Mucosa of descending colon (tissue), 3 donors: ENCODE measurements at regions not wholly inside any gene's neighbourhood (a gene's known extent, or its start where the extent isn't known, plus 50 kb on each side); places are given as distances from the start of the nearest gene placed in this dataset.

Source experiments
- ATAC-seq: fragments of 200-7000 bp; cut with Tn5 transposase; one replicate; pipeline ENCODE4 v1.9.1; 2020; ENCODE audit warnings: mild to moderate bottlenecking, moderate library complexity
- DNase-seq, 3 donors: peaks; one replicate each; pipeline ENCODE4 v3.0.0-alpha.2; 2020
- H3K36me3 ChIP-seq: fragments of 200-600 bp; one replicate; pipeline ENCODE4 v1.8.0; 2021; ENCODE audit warnings: low read depth, mild to moderate bottlenecking
- H3K4me1 ChIP-seq: fragments of 200-600 bp; one replicate; pipeline ENCODE4 v1.8.0; 2021; ENCODE audit warnings: low read depth, mild to moderate bottlenecking
- H3K4me3 ChIP-seq: fragments of 200-600 bp; one replicate; pipeline ENCODE4 v1.8.0; 2021; ENCODE audit warnings: mild to moderate bottlenecking
- H3K9me3 ChIP-seq: fragments of 200-600 bp; one replicate; pipeline ENCODE4 v1.8.0; 2021; ENCODE audit warnings: mild to moderate bottlenecking
- intact Hi-C, 2 donors: fragments of 100-400 bp; cut with DNase I in 1 of 2; cut with micrococcal nuclease in 1 of 2; formaldehyde crosslinking; loops; one replicate each; pipeline versions ENCODE4 v1.11.0 to v1.11.1; 2022; cut with DNase I, micrococcal nuclease
- TF ChIP-seq, protein P1 (sequence below): fragments of 200-600 bp; IDR thresholded peaks from one replicate; pipeline ENCODE4 v1.8.0; 2022; ENCODE audit warnings: antibody characterized with exemption, mild to moderate bottlenecking
- donor health status: DM: no; HTN: no; CAD: no; lungs with moderate emphysema.
- donor health status: DM: no; HTN: no; CAD: no.
- donor health status: DM: no; HTN: yes; CAD: no.

DNA sequence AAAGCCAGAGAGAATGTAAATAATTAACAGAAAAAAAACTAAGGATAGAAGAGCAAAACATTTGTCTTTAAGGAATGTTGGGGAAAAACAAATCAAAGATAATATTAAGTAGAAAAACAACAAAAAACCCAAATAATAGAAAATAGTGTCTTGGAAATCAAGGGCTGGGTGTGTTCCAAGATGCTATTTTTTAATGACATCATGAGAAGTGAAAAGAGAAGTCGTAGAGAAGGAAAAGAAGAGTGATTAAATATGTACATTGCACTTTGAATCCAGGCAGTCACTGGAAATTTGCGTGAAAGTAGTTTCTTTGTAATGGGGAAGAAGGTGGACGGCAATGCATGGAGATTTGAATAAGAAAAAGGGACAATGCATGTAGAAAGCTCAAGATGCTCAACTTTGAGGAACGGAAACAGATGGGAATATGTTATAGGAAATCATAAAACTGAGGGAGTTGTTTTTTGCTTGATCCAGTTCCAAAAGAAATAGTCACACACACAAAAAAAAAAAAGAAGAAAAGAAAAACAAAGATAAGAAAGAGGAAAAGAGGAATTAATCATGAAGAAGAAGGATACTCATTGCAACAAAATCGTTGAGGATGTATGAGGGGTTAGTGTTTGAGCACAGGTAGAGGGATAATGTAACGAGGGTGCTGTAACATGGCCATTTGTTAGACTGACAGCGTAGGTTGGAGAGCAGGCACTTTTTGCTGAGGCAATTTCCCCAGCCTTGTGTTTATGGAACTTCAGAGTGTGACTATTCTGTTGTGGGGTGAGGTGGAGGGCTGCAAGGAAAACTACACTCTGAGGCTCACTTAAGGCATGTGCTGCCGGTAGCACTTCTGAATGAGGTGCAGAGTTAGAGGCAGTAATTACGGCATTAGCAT is 184.1 kb downstream of the CALCRL start:
- TF ChIP-seq, protein P1, sequence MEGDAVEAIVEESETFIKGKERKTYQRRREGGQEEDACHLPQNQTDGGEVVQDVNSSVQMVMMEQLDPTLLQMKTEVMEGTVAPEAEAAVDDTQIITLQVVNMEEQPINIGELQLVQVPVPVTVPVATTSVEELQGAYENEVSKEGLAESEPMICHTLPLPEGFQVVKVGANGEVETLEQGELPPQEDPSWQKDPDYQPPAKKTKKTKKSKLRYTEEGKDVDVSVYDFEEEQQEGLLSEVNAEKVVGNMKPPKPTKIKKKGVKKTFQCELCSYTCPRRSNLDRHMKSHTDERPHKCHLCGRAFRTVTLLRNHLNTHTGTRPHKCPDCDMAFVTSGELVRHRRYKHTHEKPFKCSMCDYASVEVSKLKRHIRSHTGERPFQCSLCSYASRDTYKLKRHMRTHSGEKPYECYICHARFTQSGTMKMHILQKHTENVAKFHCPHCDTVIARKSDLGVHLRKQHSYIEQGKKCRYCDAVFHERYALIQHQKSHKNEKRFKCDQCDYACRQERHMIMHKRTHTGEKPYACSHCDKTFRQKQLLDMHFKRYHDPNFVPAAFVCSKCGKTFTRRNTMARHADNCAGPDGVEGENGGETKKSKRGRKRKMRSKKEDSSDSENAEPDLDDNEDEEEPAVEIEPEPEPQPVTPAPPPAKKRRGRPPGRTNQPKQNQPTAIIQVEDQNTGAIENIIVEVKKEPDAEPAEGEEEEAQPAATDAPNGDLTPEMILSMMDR, result no peak
- no peaks in the 10 kb centered on the region for H3K36me3 ChIP-seq
- H3K4me1 ChIP-seq, result no peaks in the 10 kb centered on the region
- H3K9me3 ChIP-seq, result no peaks in the 10 kb centered on the region
- ATAC-seq (no peak), DNase-seq (no peak)
- intact Hi-C loops, result no loop called here
- no peak overlapping the region for H3K4me3 ChIP-seq

DNA sequence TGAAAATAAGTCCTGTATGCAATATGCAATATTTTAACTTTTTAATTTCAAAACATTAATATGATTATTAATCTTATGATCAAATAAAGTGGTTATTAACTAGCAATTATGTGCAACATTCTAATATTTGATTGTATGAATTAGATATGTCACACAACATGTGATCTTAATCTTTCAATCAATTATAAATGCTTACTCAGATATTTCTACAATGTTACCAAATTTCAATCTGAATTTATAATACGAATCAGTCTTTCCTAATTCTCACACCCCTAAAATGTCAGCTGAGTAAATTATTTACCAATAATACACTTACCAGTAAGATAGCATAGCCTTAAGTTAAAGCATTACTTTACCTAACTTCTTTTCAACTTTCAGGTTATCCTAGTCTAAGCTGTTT is 186.3 kb downstream of the CALCRL start:
- Histone ChIP-seq H3K4me3 (no peak overlapping the region), H3K9me3 (no peaks in the 10 kb centered on the region), H3K4me1 (no peaks in the 10 kb centered on the region), H3K36me3 (no peaks in the 10 kb centered on the region)
- intact Hi-C loops, result no loop called here
- no peak for DNase-seq
- ATAC-seq, result no peak
- TF ChIP-seq, protein P1, result no peak

DNA sequence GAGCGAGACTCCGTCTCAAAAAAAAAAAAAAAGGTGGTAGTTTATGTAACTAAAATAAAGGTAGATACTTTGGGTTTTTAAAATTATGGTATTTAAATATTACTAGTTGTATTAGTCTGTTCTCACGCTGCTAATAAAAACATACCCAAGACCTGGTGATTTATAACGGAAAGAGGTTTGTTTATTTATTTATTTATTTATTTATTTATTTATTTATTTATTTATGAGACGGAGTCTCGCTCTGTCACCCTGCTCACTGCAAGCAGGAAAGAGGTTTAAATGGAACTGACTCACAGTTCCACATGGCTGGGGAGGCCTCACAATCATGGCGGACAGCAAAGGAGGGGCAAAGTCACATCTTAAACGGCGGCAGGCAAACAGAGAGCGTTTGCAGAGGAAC is 196.0 kb downstream of the CALCRL start:
- DNase-seq (no peak), ATAC-seq (no peak)
- Histone ChIP-seq H3K4me1 (no peaks in the 10 kb centered on the region), H3K36me3 (no peaks in the 10 kb centered on the region), H3K4me3 (no peak overlapping the region), H3K9me3 (no peaks in the 10 kb centered on the region)
- intact Hi-C loops, result no loop called here
- TF ChIP-seq, protein P1, result no peak

DNA sequence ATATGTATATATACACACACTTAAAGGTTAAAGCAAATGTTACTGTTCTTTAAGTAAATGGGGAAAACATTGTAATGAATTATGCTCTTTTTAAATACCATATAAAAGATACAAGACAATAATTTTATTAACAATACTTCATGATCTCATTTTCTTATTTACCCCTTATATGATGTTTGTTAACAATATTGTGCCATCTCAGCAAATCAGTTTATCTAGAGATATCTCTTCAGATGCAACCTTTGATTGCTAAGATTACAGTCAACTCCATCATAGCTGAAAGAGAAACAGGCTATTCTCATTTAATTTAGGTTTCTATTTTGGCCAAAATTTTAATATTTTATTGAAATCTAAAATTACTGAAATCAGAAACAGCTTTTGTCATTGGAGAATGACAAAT is 197.9 kb downstream of the CALCRL start:
- Histone ChIP-seq H3K4me1 (no peaks in the 10 kb centered on the region), H3K36me3 (no peaks in the 10 kb centered on the region), H3K9me3 (no peaks in the 10 kb centered on the region), H3K4me3 (no peak overlapping the region)
- TF ChIP-seq, protein P1, result no peak
- intact Hi-C loops, result no loop called here
- ATAC-seq (no peak), DNase-seq (no peak)

DNA sequence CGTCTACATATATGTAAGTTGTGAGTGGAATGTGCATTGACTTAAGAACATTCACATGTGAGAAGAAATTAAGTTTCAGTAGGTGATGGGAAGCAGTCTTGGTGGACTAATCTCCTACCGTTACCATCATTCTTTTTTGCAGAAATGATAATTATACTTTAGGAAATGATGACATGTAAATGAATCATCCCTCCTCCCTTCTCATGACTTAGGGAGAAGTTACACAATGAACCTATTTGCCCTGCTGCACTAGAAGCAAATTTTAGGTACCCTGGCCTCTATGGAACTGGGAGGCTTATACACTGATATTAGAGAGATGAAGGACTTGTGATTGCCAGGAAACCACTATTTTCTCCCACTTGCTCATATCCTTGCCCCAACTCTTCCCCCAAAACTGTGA is 214.2 kb downstream of the CALCRL start:
- H3K4me3 ChIP-seq, result no peak overlapping the region
- DNase-seq (no peak), ATAC-seq (no peak)
- intact Hi-C loops, result no loop called here
- H3K4me1 ChIP-seq, result no peaks in the 10 kb centered on the region
- TF ChIP-seq, protein P1, result no peak
- H3K9me3 ChIP-seq, result no peaks in the 10 kb centered on the region
- H3K36me3 ChIP-seq, result no peaks in the 10 kb centered on the region
